ENCODE measurements at regions not wholly inside any gene's neighbourhood (a gene's known extent, or its start where the extent isn't known, plus 50 kb on each side); places are given as distances from the start of the nearest gene placed in this dataset.

- no peak for DNase-seq (ENCODE audit: low spot score)
- no peak overlapping the region for H3K27ac ChIP-seq (ENCODE audit: low read depth in 1 of 2, low read length in 2 of 2)
- no peak overlapping the region for H3K9ac ChIP-seq (ENCODE audit: low read depth in 1 of 2, low read length in 2 of 2)
- H3K4me3 ChIP-seq (ENCODE audit: low read depth in 1 of 3, low read length in 3 of 3): no peak overlapping the region
- no peaks in the 10 kb centered on the region for H3K27me3 ChIP-seq (ENCODE audit: control insufficient read depth in 4 of 4, insufficient read depth in 4 of 4, low read length in 3 of 4)
- WGBS: 96% methylated on average over 11 of the region's 11 CpGs
- peaks cover 0 to 4% (median under 1%) of the 10 kb centered on the region in 4 donors for H3K4me1 ChIP-seq (ENCODE audit: control insufficient read depth in 4 of 4, insufficient read depth in 4 of 4, low read length in 3 of 4)
- no peaks in the 10 kb centered on the region for H3K9me3 ChIP-seq (ENCODE audit: control insufficient read depth in 4 of 4, low read length in 3 of 4)
- TF ChIP-seq, protein P1, sequence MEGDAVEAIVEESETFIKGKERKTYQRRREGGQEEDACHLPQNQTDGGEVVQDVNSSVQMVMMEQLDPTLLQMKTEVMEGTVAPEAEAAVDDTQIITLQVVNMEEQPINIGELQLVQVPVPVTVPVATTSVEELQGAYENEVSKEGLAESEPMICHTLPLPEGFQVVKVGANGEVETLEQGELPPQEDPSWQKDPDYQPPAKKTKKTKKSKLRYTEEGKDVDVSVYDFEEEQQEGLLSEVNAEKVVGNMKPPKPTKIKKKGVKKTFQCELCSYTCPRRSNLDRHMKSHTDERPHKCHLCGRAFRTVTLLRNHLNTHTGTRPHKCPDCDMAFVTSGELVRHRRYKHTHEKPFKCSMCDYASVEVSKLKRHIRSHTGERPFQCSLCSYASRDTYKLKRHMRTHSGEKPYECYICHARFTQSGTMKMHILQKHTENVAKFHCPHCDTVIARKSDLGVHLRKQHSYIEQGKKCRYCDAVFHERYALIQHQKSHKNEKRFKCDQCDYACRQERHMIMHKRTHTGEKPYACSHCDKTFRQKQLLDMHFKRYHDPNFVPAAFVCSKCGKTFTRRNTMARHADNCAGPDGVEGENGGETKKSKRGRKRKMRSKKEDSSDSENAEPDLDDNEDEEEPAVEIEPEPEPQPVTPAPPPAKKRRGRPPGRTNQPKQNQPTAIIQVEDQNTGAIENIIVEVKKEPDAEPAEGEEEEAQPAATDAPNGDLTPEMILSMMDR (IDR thresholded peaks at IDR 0.05; ENCODE audit: low read depth, low read length, missing input control): no peak
- TF ChIP-seq JUND (IDR thresholded peaks at IDR 0.05) (no peak), ZBTB33 (IDR thresholded peaks at IDR 0.05) (no peak), YY1 (IDR thresholded peaks at IDR 0.05) (no peak), TAF1 (conservative IDR thresholded peaks at IDR 0.05) (no peak), HNF4G (IDR thresholded peaks at IDR 0.05) (no peak), RAD21 (IDR thresholded peaks at IDR 0.05) (no peak)
- peaks cover 8 to 41% (median 21%) of the 10 kb centered on the region in 4 donors for H3K36me3 ChIP-seq (ENCODE audit: control insufficient read depth in 4 of 4, insufficient read depth in 3 of 4, low read depth in 1 of 4, low read length in 3 of 4)
Measured at GRCh38 chr17:77495575-77495974, 354.8 kb downstream of the SEC14L1 start.

- Histone ChIP-seq H3K27me3 (ENCODE audit: control insufficient read depth in 4 of 4, insufficient read depth in 4 of 4, low read length in 3 of 4) (no peaks in the 10 kb centered on the region), H3K4me1 (ENCODE audit: control insufficient read depth in 4 of 4, insufficient read depth in 4 of 4, low read length in 3 of 4) (peaks cover 0 to 3% (median 0%) of the 10 kb centered on the region in 4 donors), H3K36me3 (ENCODE audit: control insufficient read depth in 4 of 4, insufficient read depth in 3 of 4, low read depth in 1 of 4, low read length in 3 of 4) (peaks cover 8 to 36% (median 19%) of the 10 kb centered on the region in 4 donors), H3K9me3 (ENCODE audit: control insufficient read depth in 4 of 4, low read length in 3 of 4) (no peaks in the 10 kb centered on the region), H3K9ac (ENCODE audit: low read depth in 1 of 2, low read length in 2 of 2) (no peak overlapping the region), H3K27ac (ENCODE audit: low read depth in 1 of 2, low read length in 2 of 2) (no peak overlapping the region), H3K4me3 (ENCODE audit: low read depth in 1 of 3, low read length in 3 of 3) (no peak overlapping the region)
- TF ChIP-seq, protein P2, sequence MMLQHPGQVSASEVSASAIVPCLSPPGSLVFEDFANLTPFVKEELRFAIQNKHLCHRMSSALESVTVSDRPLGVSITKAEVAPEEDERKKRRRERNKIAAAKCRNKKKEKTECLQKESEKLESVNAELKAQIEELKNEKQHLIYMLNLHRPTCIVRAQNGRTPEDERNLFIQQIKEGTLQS (IDR thresholded peaks at IDR 0.05): no peak
- TF ChIP-seq TAF1 (conservative IDR thresholded peaks at IDR 0.05): no peak
- TF ChIP-seq ZBTB33 (IDR thresholded peaks at IDR 0.05): no peak
- no peak for TF ChIP-seq RAD21 (IDR thresholded peaks at IDR 0.05)
- TF ChIP-seq, protein P1 (IDR thresholded peaks at IDR 0.05; ENCODE audit: low read depth, low read length, missing input control): no peak
- no peak for TF ChIP-seq JUND (IDR thresholded peaks at IDR 0.05)
- TF ChIP-seq FOXA2 (IDR thresholded peaks at IDR 0.05): no peak
- no peak for TF ChIP-seq RXRA (IDR thresholded peaks at IDR 0.05)
- TF ChIP-seq, protein P3, sequence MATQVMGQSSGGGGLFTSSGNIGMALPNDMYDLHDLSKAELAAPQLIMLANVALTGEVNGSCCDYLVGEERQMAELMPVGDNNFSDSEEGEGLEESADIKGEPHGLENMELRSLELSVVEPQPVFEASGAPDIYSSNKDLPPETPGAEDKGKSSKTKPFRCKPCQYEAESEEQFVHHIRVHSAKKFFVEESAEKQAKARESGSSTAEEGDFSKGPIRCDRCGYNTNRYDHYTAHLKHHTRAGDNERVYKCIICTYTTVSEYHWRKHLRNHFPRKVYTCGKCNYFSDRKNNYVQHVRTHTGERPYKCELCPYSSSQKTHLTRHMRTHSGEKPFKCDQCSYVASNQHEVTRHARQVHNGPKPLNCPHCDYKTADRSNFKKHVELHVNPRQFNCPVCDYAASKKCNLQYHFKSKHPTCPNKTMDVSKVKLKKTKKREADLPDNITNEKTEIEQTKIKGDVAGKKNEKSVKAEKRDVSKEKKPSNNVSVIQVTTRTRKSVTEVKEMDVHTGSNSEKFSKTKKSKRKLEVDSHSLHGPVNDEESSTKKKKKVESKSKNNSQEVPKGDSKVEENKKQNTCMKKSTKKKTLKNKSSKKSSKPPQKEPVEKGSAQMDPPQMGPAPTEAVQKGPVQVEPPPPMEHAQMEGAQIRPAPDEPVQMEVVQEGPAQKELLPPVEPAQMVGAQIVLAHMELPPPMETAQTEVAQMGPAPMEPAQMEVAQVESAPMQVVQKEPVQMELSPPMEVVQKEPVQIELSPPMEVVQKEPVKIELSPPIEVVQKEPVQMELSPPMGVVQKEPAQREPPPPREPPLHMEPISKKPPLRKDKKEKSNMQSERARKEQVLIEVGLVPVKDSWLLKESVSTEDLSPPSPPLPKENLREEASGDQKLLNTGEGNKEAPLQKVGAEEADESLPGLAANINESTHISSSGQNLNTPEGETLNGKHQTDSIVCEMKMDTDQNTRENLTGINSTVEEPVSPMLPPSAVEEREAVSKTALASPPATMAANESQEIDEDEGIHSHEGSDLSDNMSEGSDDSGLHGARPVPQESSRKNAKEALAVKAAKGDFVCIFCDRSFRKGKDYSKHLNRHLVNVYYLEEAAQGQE (IDR thresholded peaks at IDR 0.05): no peak
- TF ChIP-seq GABPA (IDR thresholded peaks at IDR 0.05 in 1 of 2, conservative IDR thresholded peaks at IDR 0.05 in 1 of 2): no peak
- TF ChIP-seq, protein P4, sequence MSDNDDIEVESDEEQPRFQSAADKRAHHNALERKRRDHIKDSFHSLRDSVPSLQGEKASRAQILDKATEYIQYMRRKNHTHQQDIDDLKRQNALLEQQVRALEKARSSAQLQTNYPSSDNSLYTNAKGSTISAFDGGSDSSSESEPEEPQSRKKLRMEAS (IDR thresholded peaks at IDR 0.05): no peak
- no peak for TF ChIP-seq HNF4A (conservative IDR thresholded peaks at IDR 0.05)
- no peak for TF ChIP-seq NR2F2 (IDR thresholded peaks at IDR 0.05)
- TF ChIP-seq FOXA1 (IDR thresholded peaks at IDR 0.05): no peak
- TF ChIP-seq EGR1 (IDR thresholded peaks at IDR 0.05; ENCODE audit: low read depth in 2 of 2): no peak
- TF ChIP-seq HNF4G (IDR thresholded peaks at IDR 0.05): no peak
- WGBS: 95% methylated on average over 12 of the region's 12 CpGs
- no peak for DNase-seq (ENCODE audit: low spot score)
Measured at GRCh38 chr17:77496401-77496801, 355.6 kb downstream of the SEC14L1 start.

Data from liver (tissue), 8 donors.